SU-DHL-6 (cell line): ENCODE measurements at regions not wholly inside any gene's neighbourhood (a gene's known extent, or its start where the extent isn't known, plus 50 kb on each side); places are given as distances from the start of the nearest gene placed in this dataset.

Experiments
- H2AFZ ChIP-seq: fragments of 200-600 bp; sonication (generic); 2 replicates; pipeline ENCODE4 v1.6.1; 2014; ENCODE audit warnings: low read depth, mild to moderate bottlenecking, moderate library complexity, mixed read lengths, antibody characterized with exemption, low read length; ENCODE audit not compliant: severe bottlenecking
- H3F3A ChIP-seq: fragments of 200-600 bp; shearing (Covaris generic); 2 replicates; pipeline ENCODE4 v1.6.0; 2016; ENCODE audit warnings: antibody characterized with exemption, mild to moderate bottlenecking; ENCODE audit not compliant: insufficient read depth
- H3K27ac ChIP-seq: fragments of 200-600 bp; sonication (generic); 2 replicates; pipeline ENCODE4 v1.5.1; 2016; ENCODE audit warnings: low read depth, mild to moderate bottlenecking, low read length, moderate library complexity, mixed read lengths
- H3K27me3 ChIP-seq: fragments of 200-600 bp; sonication (generic), shearing (Covaris generic); 2 replicates; pipeline ENCODE4 v1.6.0; 2014; ENCODE audit warnings: mild to moderate bottlenecking, low read length
- H3K36me3 ChIP-seq: fragments of 200-600 bp; sonication (generic); 2 replicates; pipeline ENCODE4 v1.6.1; 2014; ENCODE audit warnings: mild to moderate bottlenecking, low read length, mixed read lengths
- H3K4me2 ChIP-seq: fragments of 300-600, 200-600 bp; shearing (Covaris generic), sonication (generic); 2 replicates; pipeline ENCODE4 v1.6.0; 2014; ENCODE audit warnings: low read length, low read depth, mild to moderate bottlenecking; ENCODE audit not compliant: poor library complexity, severe bottlenecking
- H3K4me3 ChIP-seq: fragments of 200-600 bp; sonication (generic); 2 replicates; pipeline ENCODE4 v1.5.1; 2014; ENCODE audit warnings: antibody characterized with exemption, low read length, mild to moderate bottlenecking, mixed read lengths; ENCODE audit not compliant: insufficient read depth, poor library complexity, severe bottlenecking
- H3K79me2 ChIP-seq: fragments of 200-600 bp; sonication (generic); 2 replicates; pipeline ENCODE4 v1.6.1; 2014; ENCODE audit warnings: mild to moderate bottlenecking, low read length, moderate library complexity; ENCODE audit not compliant: insufficient read depth
- H3K9ac ChIP-seq: fragments of 200-600 bp; sonication (generic); 2 replicates; pipeline ENCODE4 v1.7.0; 2014; ENCODE audit warnings: mild to moderate bottlenecking, low read length
- H3K9me2 ChIP-seq: fragments of 200-600 bp; sonication (generic); replicated peaks from 2 replicates; pipeline ENCODE4 v1.6.1; 2014; ENCODE audit warnings: low read length; ENCODE audit not compliant: insufficient read depth
- H3K9me3 ChIP-seq: fragments of 200-600 bp; sonication (generic); 2 replicates; pipeline ENCODE4 v1.6.1; 2014; ENCODE audit warnings: low read length, mixed read lengths; ENCODE audit not compliant: insufficient read depth
- H4K20me1 ChIP-seq: fragments of 200-600 bp; sonication (generic); 2 replicates; pipeline ENCODE4 v1.6.1; 2014; ENCODE audit warnings: low read depth, mild to moderate bottlenecking, antibody characterized with exemption, low read length, moderate library complexity, mixed read lengths
- EZH2phosphoT487 ChIP-seq: fragments of 200-600 bp; sonication (generic), shearing (Covaris generic); conservative IDR thresholded peaks from 2 replicates; pipeline ENCODE4 v1.6.1; 2018; ENCODE audit warnings: mild to moderate bottlenecking, antibody characterized with exemption, low read length, moderate library complexity, mixed read lengths
- TF ChIP-seq, protein P1 (sequence below): fragments of 200-600 bp; sonication (generic); IDR thresholded peaks from one replicate; pipeline ENCODE4 v1.5.1; 2017; ENCODE audit warnings: antibody characterized with exemption, mild to moderate bottlenecking, low read length, moderate library complexity; ENCODE audit not compliant: insufficient read depth, poor library complexity, severe bottlenecking

DNA sequence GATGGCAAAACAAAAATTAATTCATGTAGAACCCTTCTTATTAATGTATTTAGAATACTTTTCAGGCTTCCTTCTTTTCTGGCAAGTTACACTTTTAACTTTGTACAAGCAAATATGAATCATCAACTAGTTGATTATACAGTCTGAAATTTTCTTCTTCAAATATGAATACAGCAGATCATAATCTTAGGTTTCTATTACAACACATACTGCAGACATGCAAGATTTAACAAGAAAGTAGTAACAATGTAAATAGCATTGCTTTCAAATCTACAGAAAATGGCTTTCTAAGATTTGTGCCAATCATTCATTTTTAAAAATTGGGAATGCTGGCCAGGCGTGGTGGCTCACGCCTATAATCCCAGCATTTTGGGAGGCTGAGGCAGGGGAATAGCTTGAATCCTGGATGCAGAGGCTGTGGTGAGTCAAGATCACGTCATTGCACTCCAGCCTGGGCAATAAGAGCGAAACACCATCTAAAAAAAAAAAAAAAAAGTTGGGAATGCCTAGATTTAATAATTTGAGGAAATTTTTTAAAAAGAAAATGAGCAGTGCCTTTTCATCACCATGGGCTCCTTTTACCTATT lies 68.4 kb upstream of the DPYD start:
- Histone ChIP-seq H3K27ac (no peak overlapping the region), H3K27me3 (no peaks in the 10 kb centered on the region), H3K9ac (no peak overlapping the region), H3K79me2 (no peaks in the 10 kb centered on the region), H3K4me3 (no peak overlapping the region), H3K9me2 (no peaks in the 10 kb centered on the region), H2AFZ (no peak overlapping the region), H3F3A (no peaks in the 10 kb centered on the region), H4K20me1 (no peaks in the 10 kb centered on the region), H3K9me3 (no peaks in the 10 kb centered on the region), H3K4me2 (no peak overlapping the region), H3K36me3 (no peaks in the 10 kb centered on the region)
- TF ChIP-seq EZH2phosphoT487 = no peak
- TF ChIP-seq, protein P1, sequence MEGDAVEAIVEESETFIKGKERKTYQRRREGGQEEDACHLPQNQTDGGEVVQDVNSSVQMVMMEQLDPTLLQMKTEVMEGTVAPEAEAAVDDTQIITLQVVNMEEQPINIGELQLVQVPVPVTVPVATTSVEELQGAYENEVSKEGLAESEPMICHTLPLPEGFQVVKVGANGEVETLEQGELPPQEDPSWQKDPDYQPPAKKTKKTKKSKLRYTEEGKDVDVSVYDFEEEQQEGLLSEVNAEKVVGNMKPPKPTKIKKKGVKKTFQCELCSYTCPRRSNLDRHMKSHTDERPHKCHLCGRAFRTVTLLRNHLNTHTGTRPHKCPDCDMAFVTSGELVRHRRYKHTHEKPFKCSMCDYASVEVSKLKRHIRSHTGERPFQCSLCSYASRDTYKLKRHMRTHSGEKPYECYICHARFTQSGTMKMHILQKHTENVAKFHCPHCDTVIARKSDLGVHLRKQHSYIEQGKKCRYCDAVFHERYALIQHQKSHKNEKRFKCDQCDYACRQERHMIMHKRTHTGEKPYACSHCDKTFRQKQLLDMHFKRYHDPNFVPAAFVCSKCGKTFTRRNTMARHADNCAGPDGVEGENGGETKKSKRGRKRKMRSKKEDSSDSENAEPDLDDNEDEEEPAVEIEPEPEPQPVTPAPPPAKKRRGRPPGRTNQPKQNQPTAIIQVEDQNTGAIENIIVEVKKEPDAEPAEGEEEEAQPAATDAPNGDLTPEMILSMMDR = no peak

DNA sequence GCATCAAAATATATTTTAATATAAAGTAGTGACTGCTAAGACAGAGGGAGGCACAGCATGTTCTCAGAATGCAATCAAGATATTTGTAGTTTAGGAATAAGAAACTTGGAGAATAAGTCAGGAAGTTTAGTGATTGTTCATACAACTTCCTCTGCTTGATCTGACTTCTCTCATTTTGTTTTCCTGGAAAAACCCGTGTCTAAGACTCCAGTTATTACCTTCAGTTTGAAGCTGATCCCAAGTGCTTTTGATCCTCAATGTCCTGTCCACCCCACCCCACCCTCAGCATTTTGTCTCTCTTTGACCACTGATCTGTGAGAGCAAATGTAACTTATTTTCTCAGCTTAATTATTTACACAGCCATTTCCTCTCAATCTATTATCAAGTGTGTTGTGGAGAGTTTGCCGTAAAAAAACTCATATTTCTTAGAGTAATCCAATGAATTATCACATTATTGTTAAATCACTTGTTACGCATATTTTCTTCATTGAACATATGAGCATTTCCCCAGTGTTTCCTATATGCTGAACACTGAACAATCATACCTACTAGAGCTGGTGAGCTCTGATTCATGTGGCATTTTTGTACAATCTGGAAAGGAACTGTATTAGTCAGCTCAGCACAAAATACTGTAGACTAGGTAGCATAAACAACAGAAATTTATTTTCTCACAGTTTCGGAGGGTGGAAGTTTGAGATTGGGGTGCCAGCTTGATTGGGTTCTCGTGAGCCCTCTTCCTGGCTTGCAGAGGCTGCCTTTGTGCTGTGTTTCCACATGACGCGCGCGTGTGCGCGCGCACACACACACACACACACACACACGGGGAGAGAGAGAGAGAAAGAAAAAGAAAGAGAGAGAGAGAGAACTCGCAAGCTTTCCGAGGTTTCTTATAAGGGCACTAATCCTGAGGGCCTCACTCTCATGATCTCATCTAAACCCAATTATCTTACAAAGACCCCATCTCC lies 65.5 kb upstream of the DPYD start:
- no peak for TF ChIP-seq EZH2phosphoT487
- TF ChIP-seq, protein P1 = no peak
- Histone ChIP-seq H4K20me1 (no peaks in the 10 kb centered on the region), H3K36me3 (no peaks in the 10 kb centered on the region), H3F3A (no peaks in the 10 kb centered on the region), H2AFZ (no peak overlapping the region), H3K79me2 (no peaks in the 10 kb centered on the region), H3K27me3 (no peaks in the 10 kb centered on the region), H3K4me3 (no peak overlapping the region), H3K4me2 (no peak overlapping the region), H3K9ac (no peak overlapping the region), H3K9me3 (no peaks in the 10 kb centered on the region), H3K9me2 (no peaks in the 10 kb centered on the region), H3K27ac (no peak overlapping the region)

DNA sequence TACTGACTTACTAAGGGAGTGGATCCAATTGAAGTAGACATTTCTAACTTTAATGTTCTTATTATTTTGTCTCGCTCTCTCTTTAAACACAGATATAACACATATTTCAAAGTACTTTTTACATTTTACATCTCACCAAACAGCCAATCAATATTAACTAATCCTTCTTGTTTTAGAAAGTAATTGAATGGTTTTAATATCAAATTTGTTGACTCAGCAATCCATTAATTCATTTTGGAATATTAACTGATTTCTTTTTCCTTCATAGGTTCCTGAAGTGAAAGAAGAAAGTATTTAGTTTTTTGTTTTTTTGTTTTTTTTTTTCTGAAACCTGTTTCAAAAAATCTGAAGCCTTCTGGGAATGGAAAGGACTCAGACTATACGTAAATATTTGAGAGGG lies 62.3 kb upstream of the DPYD start:
- Histone ChIP-seq H3K27me3 (no peaks in the 10 kb centered on the region), H3K9ac (no peak overlapping the region), H2AFZ (no peak overlapping the region), H4K20me1 (no peaks in the 10 kb centered on the region), H3K4me2 (no peak overlapping the region), H3K27ac (no peak overlapping the region), H3F3A (no peaks in the 10 kb centered on the region), H3K9me2 (no peaks in the 10 kb centered on the region), H3K9me3 (no peaks in the 10 kb centered on the region), H3K4me3 (no peak overlapping the region), H3K79me2 (no peaks in the 10 kb centered on the region), H3K36me3 (no peaks in the 10 kb centered on the region)
- no peak for TF ChIP-seq EZH2phosphoT487
- TF ChIP-seq, protein P1 = no peak
